ENCODE measurements at regions not wholly inside any gene's neighbourhood (a gene's known extent, or its start where the extent isn't known, plus 50 kb on each side); places are given as distances from the start of the nearest gene placed in this dataset.

GRCh38 chr5:124352312-124352711 lies 394.1 kb downstream of the ZNF608 start:
- H4K5ac ChIP-seq (ENCODE audit: insufficient read length, low read depth, low read length) = no peak overlapping the region
- H3K27me3 ChIP-seq (ENCODE audit: insufficient read depth, low read length) = no peaks in the 10 kb centered on the region
- H2BK15ac ChIP-seq (ENCODE audit: low read depth, low read length) = no peak overlapping the region
- Mint-ChIP-seq H3K27ac (no peak overlapping the region), H3K4me1 (no peaks in the 10 kb centered on the region), H3K4me3 (no peak overlapping the region), H3K27me3 (ENCODE audit: low read depth) (no peaks in the 10 kb centered on the region), H3K9me3 (peaks cover 0 to 5% of the 10 kb centered on the region in 2 experiments; a peak in 2 of 5 replicates), H3K36me3 (ENCODE audit: insufficient read depth in 1 of 3, low read depth in 3 of 3) (peaks cover 0 to 12% (median 0%) of the 10 kb centered on the region in 3 experiments; a peak in 4 of 7 replicates)
- no peak overlapping the region for H3K56ac ChIP-seq (ENCODE audit: insufficient read length, low read depth, low read length)
- H3K14ac ChIP-seq (ENCODE audit: insufficient read depth, low read length) = no peak overlapping the region
- H2AFZ ChIP-seq (ENCODE audit: low read length) = no peak overlapping the region
- no peak overlapping the region for H2BK20ac ChIP-seq (ENCODE audit: low read depth, low read length, poor library complexity, severe bottlenecking)
- no peak for TF ChIP-seq CTCF (conservative IDR thresholded peaks at IDR 0.05)
- no peak overlapping the region for H3K27ac ChIP-seq (ENCODE audit: insufficient read length, low read depth, low read length)
- no peak overlapping the region for H3T11ph ChIP-seq (ENCODE audit: low read length)
- no peak overlapping the region for H2BK120ac ChIP-seq (ENCODE audit: low read depth, low read length, poor library complexity, severe bottlenecking)
- H4K91ac ChIP-seq (ENCODE audit: insufficient read length, low read depth, low read length) = no peak overlapping the region
- DNase-seq = no peak
- no CpG with 5 or more reads among the region's 4 CpGs for WGBS (ENCODE audit: extremely low coverage, insufficient read length, low lambda C conversion rate)
- H2BK12ac ChIP-seq (ENCODE audit: insufficient read length, low read depth, low read length) = no peak overlapping the region
- H3K4me1 ChIP-seq (ENCODE audit: insufficient read depth, low read length) = no peaks in the 10 kb centered on the region
- no peaks in the 10 kb centered on the region for H3K79me2 ChIP-seq (ENCODE audit: insufficient read depth, low read length)
- no peaks in the 10 kb centered on the region for H4K20me1 ChIP-seq (ENCODE audit: control insufficient read depth, insufficient read depth, insufficient read length)
- H3K23ac ChIP-seq (ENCODE audit: insufficient read length, low read depth, low read length) = no peak overlapping the region
- no peak overlapping the region for H3K4me2 ChIP-seq (ENCODE audit: insufficient read depth, insufficient read length, low read length)
- H3K9ac ChIP-seq (ENCODE audit: extremely low read depth, insufficient read length, low read length) = no peak overlapping the region
- no peak overlapping the region for H3K4ac ChIP-seq (ENCODE audit: low read depth, low read length)
- H3K9me3 ChIP-seq (ENCODE audit: control insufficient read depth, low read depth, low read length) = no peaks in the 10 kb centered on the region
- no peak overlapping the region for H4K8ac ChIP-seq (replicated peaks; ENCODE audit: insufficient read length, low read depth, low read length)
- H2BK5ac ChIP-seq (ENCODE audit: insufficient read length, low read length) = no peak overlapping the region
- no peaks in the 10 kb centered on the region for H3K79me1 ChIP-seq (ENCODE audit: insufficient read depth, low read depth, low read length, poor library complexity, severe bottlenecking)
- no peak overlapping the region for H2AK5ac ChIP-seq (ENCODE audit: insufficient read length, low read length)
- H3K18ac ChIP-seq (ENCODE audit: insufficient read length, low read depth, low read length) = no peak overlapping the region
- no peaks in the 10 kb centered on the region for H3K23me2 ChIP-seq (ENCODE audit: insufficient read length, low read depth, low read length, poor library complexity, severe bottlenecking)
